GM10266 (cell line): ENCODE measurements at regions not wholly inside any gene's neighbourhood (a gene's known extent, or its start where the extent isn't known, plus 50 kb on each side); places are given as distances from the start of the nearest gene placed in this dataset.

Experiments used
- DNase-seq: peaks from one replicate; pipeline ENCODE4 v3.0.0; 2012; ENCODE audit errors: extremely low spot score
- TF ChIP-seq, protein P1 (sequence below): IDR thresholded peaks from 2 replicates; pipeline ENCODE4 v1.5.1; 2012; ENCODE audit warnings: mild to moderate bottlenecking, low read depth; ENCODE audit not compliant: control insufficient read depth, insufficient read depth; ENCODE audit errors: missing control alignments

DNA sequence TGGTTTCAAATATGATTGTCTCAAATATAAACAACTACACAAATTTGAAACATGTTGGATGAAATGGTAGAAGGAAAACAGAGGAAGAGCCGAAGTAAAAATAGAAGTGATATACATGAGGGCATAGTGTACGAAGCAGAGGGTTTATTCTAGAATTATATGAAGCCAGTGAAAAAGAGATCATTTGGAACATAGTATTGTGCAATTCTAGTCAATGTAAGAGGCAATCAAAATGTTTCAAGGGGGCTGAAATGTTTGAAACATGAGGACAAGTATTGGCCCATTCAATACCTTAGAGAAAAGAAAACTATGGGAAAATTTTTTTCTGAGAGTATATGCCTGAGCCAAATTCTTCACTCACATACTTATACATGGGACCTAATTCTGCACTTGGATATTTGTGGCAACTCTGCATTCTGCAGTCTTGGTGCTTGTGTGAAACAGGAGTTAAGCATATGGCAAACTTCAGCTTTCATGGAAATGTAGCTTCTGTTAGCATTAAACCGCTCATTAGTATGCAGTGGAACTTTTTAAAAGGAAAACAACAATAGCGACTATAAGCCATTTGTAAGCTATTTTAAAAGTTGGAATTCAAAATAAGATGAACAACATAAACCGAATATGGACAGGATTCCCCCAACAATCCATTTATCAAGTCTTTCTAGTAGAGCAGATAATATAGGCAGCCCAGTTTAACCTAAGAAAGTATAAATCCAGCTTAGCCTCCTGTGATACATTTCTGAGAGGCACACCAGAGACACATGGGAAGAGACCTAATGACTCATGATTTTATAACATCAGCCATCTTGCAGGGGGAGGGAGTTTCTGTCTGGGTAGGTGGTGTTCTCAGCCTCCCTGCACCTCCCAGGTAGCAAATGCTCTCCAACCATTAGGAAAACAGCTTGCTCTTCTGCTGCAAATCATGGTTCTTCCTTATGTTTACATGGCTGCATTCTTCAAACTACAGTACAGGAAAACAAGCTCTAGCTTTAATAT, 197.8 kb downstream of the PAX3 start:
- no peak for DNase-seq
- TF ChIP-seq, protein P1, sequence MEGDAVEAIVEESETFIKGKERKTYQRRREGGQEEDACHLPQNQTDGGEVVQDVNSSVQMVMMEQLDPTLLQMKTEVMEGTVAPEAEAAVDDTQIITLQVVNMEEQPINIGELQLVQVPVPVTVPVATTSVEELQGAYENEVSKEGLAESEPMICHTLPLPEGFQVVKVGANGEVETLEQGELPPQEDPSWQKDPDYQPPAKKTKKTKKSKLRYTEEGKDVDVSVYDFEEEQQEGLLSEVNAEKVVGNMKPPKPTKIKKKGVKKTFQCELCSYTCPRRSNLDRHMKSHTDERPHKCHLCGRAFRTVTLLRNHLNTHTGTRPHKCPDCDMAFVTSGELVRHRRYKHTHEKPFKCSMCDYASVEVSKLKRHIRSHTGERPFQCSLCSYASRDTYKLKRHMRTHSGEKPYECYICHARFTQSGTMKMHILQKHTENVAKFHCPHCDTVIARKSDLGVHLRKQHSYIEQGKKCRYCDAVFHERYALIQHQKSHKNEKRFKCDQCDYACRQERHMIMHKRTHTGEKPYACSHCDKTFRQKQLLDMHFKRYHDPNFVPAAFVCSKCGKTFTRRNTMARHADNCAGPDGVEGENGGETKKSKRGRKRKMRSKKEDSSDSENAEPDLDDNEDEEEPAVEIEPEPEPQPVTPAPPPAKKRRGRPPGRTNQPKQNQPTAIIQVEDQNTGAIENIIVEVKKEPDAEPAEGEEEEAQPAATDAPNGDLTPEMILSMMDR, result no peak

DNA sequence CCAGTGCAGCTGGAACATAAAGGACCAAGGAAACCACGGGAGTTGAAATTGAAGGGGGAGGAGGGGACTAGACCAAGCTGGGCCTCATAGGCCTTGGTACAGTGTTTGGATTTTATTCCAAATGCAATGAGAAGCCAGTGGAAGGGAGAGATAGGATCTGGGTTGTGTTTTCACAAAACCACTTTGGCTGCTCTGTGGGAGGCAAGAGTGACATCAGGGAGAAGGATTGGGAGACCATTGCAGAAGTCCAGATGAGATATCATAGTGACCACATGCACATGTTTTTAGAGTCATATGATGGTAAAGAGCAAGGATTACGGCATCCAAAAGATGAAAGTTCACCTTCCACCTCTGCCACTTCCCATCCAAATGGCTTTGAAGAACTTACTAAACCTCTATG, 210.2 kb downstream of the PAX3 start:
- TF ChIP-seq, protein P1, result no peak

DNA sequence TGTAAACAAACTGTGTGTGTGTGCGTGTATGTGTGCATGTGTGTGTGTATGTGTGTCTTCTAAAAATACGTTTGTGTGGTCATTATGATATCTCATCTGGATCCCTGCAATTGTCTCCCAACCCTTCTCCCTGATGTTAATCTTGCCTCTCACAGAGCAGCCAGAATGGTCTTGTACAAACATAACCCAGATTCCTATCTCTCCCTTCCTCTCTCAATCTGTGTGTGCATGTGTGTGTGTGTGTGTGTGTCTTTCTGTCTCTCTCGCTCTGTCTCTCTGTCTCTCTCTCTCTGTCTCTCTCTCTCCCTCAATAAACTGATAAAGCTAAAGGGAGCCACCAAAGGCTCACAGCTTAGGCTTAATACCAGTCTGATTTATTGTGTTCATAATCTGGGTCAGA, 210.8 kb downstream of the PAX3 start:
- TF ChIP-seq, protein P1, result no peak
- no peak for DNase-seq

More for the DNA sequence above, 210.2 kb downstream of the PAX3 start:
- no peak for DNase-seq

DNA sequence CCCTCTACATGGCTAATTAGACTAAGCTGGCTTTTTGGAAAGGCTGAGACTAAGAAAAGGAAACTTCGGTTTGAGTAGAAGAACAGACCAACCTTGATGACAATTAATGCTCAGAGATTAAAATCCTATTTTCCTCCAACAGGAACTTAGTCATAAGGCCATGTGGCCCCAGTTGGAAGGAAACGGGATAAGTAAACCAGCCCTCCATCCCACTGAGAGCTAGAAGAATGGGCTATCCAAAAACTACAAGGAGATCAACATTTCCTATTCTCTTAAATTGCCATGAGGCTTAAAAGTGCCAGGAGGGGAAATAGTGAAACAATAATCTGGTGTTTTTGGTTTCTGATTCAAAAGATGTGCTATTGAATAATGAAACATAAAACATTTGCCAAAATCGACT, 216.6 kb downstream of the PAX3 start:
- TF ChIP-seq, protein P1, result no peak
- no peak for DNase-seq

DNA sequence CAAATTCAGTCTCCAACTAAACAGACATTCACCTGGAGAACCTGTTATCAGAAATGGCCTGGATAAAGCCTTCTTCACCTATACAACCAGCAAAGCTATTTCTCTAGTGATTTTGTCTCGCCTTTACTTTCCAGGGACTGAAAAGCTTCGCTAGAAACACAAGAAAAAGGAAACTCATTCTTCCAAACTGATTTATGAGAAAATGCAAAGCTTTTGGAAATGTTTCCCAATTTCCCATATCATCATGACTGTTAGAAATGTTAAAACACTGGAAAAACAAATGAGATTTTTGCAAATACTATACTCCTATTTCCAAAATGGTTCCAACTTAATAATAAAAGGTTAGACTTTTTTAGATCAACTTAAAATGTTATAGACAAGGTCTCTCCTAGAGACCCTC, 218.7 kb downstream of the PAX3 start:
- TF ChIP-seq, protein P1, result no peak
- no peak for DNase-seq

DNA sequence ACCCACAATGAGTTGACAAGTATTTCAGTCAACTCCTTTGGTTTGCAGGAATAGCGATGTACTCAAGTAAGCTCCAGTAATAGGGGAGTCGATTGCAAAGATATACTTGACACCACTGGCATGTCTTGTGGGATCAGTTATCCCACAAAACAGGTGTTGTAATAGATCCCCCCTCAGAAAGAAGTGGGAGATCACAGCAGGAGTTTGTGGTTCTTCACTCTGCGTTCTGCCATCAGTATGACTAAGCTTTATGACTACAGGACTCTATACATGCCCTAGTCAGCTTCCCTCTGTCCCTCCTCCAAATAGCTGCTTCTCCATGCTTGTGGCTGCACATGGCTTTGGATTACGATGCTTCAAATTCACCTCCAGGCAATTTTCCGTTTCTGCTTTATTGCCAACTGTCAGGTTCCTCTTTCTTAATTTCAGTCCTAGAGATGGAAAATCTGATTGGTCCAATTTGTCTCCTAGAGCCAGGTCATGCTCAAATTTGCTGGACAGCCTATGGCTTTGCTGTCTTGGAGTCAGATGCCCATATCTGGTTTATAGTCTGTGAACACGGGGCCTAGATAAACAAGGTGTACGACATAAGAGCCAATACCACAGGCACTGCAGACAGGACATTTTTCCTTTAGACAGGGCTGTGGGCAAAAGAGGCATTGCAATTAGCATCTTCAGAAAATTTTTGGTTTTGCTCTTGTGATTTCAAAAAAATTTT, 221.7 kb downstream of the PAX3 start:
- TF ChIP-seq, protein P1, result no peak
- DNase-seq, result no peak
